H1 (cell line): ENCODE measurements at regions not wholly inside any gene's neighbourhood (a gene's known extent, or its start where the extent isn't known, plus 50 kb on each side); places are given as distances from the start of the nearest gene placed in this dataset.

Experiments
- CTCF ChIA-PET: fragments of 300-600 bp; sonication (Branson Sonifier 250); formaldehyde crosslinking; loops from one replicate; lab custom pipeline; 2021; ENCODE audit not compliant: partially characterized antibody; lab: Charles Lee
- POLR2A ChIA-PET: fragments of 300-600 bp; sonication (Branson Sonifier 250); formaldehyde crosslinking; loops from one replicate; lab custom pipeline; 2021; ENCODE audit warnings: inconsistent platforms; ENCODE audit not compliant: partially characterized antibody; lab: Charles Lee
- DNase-seq, 2 experiments: peaks; one replicate each; pipeline versions ENCODE4 v3.0.0 to v3.0.0-alpha.2; 2010 to 2022; ENCODE audit warnings: low spot score in 2 of 2, low read depth in 1 of 2, mixed read lengths in 1 of 2
- FAIRE-seq: peaks from 2 replicates; lab custom pipeline; 2011; peaks lifted over from hg19 to GRCh38; lab: Jason Lieb, UNC
- H2AFZ ChIP-seq: 2 replicates; pipeline ENCODE4 v1.8.1; 2012; ENCODE audit warnings: low read length, inconsistent platforms
- H2AK5ac ChIP-seq: 2 replicates; pipeline ENCODE4 v1.6.1; 2013; ENCODE audit warnings: low read depth, low read length
- H2BK120ac ChIP-seq: replicated peaks from 2 replicates; pipeline ENCODE3; 2013; ENCODE audit warnings: low read depth, low read length, inconsistent platforms
- H2BK12ac ChIP-seq: 2 replicates; pipeline ENCODE4 v1.6.1; 2013; ENCODE audit warnings: low read depth, low read length
- H2BK15ac ChIP-seq: 2 replicates; pipeline ENCODE4 v1.6.1; 2013; ENCODE audit warnings: low read length
- H2BK20ac ChIP-seq: 2 replicates; pipeline ENCODE4 v1.6.1; 2013; ENCODE audit warnings: low read length
- H2BK5ac ChIP-seq: 2 replicates; pipeline ENCODE4 v1.6.1; 2013; ENCODE audit warnings: low read depth, low read length
- H3K14ac ChIP-seq: 2 replicates; pipeline ENCODE4 v1.6.1; 2013; ENCODE audit warnings: inconsistent platforms; ENCODE audit not compliant: insufficient read length
- H3K18ac ChIP-seq: 2 replicates; pipeline ENCODE4 v1.6.1; 2013; ENCODE audit warnings: low read length; ENCODE audit errors: extremely low read depth
- H3K23ac ChIP-seq: 2 replicates; pipeline ENCODE4 v1.6.1; 2013; ENCODE audit warnings: inconsistent platforms; ENCODE audit not compliant: insufficient read length
- H3K23me2 ChIP-seq: 2 replicates; pipeline ENCODE4 v1.6.1; 2013; ENCODE audit warnings: low read depth, low read length
- H3K27ac ChIP-seq: 2 replicates; pipeline ENCODE4 v1.6.1; 2011; ENCODE audit warnings: low read depth, low read length, inconsistent platforms
- H3K27me3 ChIP-seq, 4 experiments: replicated peaks in 1 of 4; 1 replicate in 1 of 4; 2 replicates in 3 of 4; pipeline versions ENCODE4 v1.6.1 to v1.8.1; 2011 to 2013; ENCODE audit warnings: low read length in 3 of 4, mild to moderate bottlenecking in 3 of 4, inconsistent platforms in 2 of 4, mixed read lengths in 2 of 4, moderate library complexity in 1 of 4; ENCODE audit not compliant: control insufficient read depth in 3 of 4, insufficient read depth in 3 of 4; ENCODE audit errors: extremely low read depth in 1 of 4
- H3K36me3 ChIP-seq, 4 experiments: 2 replicates each; pipeline versions ENCODE4 v1.6.1 to v1.8.1; 2011 to 2013; ENCODE audit warnings: mild to moderate bottlenecking in 4 of 4, low read length in 3 of 4, moderate library complexity in 2 of 4, control low read depth in 1 of 4, inconsistent platforms in 1 of 4; ENCODE audit not compliant: insufficient read depth in 4 of 4, control insufficient read depth in 2 of 4
- H3K4ac ChIP-seq: replicated peaks from 2 replicates; pipeline ENCODE3; 2013; ENCODE audit warnings: low read length, low read depth, mixed read lengths, inconsistent platforms; ENCODE audit not compliant: insufficient read length
- H3K4me1 ChIP-seq, 4 experiments: replicated peaks in 1 of 4; 1 replicate in 1 of 4; 2 replicates in 3 of 4; pipeline versions ENCODE4 v1.6.1 to v1.8.1; 2011 to 2013; ENCODE audit warnings: low read length in 3 of 4, inconsistent platforms in 2 of 4, mixed read lengths in 1 of 4; ENCODE audit not compliant: insufficient read depth in 4 of 4, control insufficient read depth in 3 of 4
- H3K4me2 ChIP-seq, 2 experiments: 2 replicates each; pipeline versions ENCODE4 v1.6.1 to v1.8.1; 2011 to 2013; ENCODE audit warnings: low read depth in 2 of 2, low read length in 2 of 2, control low read depth in 1 of 2, inconsistent platforms in 1 of 2, mild to moderate bottlenecking in 1 of 2; ENCODE audit not compliant: insufficient read depth in 1 of 2
- H3K4me3 ChIP-seq, 4 experiments: fragments of 200-600, 300-600 bp in 1 of 4; sonication (generic), shearing (Covaris generic), sonication (Bioruptor Twin) in 1 of 4; 2 replicates each; pipeline versions ENCODE4 v1.5.1 to v1.8.1; 2011 to 2016; ENCODE audit warnings: low read length in 4 of 4, low read depth in 3 of 4, control low read depth in 2 of 4, inconsistent platforms in 2 of 4, mild to moderate bottlenecking in 2 of 4, mixed read lengths in 1 of 4, moderate library complexity in 1 of 4; ENCODE audit not compliant: insufficient read depth in 2 of 4; ENCODE audit errors: extremely low read depth in 1 of 4
- H3K56ac ChIP-seq: replicated peaks from 2 replicates; pipeline ENCODE3; 2013; ENCODE audit warnings: low read depth, mild to moderate bottlenecking, mixed read lengths, low read length, inconsistent platforms; ENCODE audit not compliant: insufficient read length
- H3K79me1 ChIP-seq: 2 replicates; pipeline ENCODE4 v1.6.1; 2013; ENCODE audit warnings: low read depth, low read length, control low read depth
- H3K79me2 ChIP-seq, 2 experiments: 2 replicates each; pipeline versions ENCODE4 v1.6.1 to v1.8.1; 2012 to 2013; ENCODE audit warnings: low read length in 2 of 2, mild to moderate bottlenecking in 2 of 2, inconsistent platforms in 1 of 2; ENCODE audit not compliant: insufficient read depth in 2 of 2, control insufficient read depth in 1 of 2
- H3K9ac ChIP-seq, 4 experiments: replicated peaks in 1 of 4; 1 replicate in 1 of 4; 2 replicates in 3 of 4; pipeline versions ENCODE4 v1.6.1 to v1.8.1; 2011 to 2013; ENCODE audit warnings: low read depth in 3 of 4, low read length in 3 of 4, control low read depth in 2 of 4, mild to moderate bottlenecking in 2 of 4, moderate library complexity in 2 of 4, inconsistent platforms in 1 of 4; ENCODE audit errors: extremely low read depth in 1 of 4
- H3K9me3 ChIP-seq, 2 experiments: 2 replicates each; pipeline versions ENCODE4 v1.6.1 to v1.8.1; 2012 to 2013; ENCODE audit warnings: mild to moderate bottlenecking in 2 of 2, moderate library complexity in 2 of 2, control low read depth in 1 of 2, inconsistent platforms in 1 of 2, low read depth in 1 of 2, low read length in 1 of 2, mixed read lengths in 1 of 2; ENCODE audit not compliant: insufficient read depth in 2 of 2
- H4K20me1 ChIP-seq, 2 experiments: replicated peaks in 1 of 2; 2 replicates each; pipeline versions ENCODE3 to v1.8.1; 2011 to 2013; ENCODE audit warnings: inconsistent platforms in 2 of 2, low read length in 2 of 2, mild to moderate bottlenecking in 1 of 2; ENCODE audit not compliant: insufficient read depth in 2 of 2, control insufficient read depth in 1 of 2
- H4K5ac ChIP-seq: 2 replicates; pipeline ENCODE4 v1.6.1; 2013; ENCODE audit warnings: low read length, low read depth, mixed read lengths, inconsistent platforms; ENCODE audit not compliant: insufficient read length
- H4K8ac ChIP-seq: 2 replicates; pipeline ENCODE4 v1.8.0; 2013; ENCODE audit warnings: mild to moderate bottlenecking, moderate library complexity, low read length, inconsistent platforms; ENCODE audit not compliant: insufficient read depth; ENCODE audit errors: extremely low read depth
- H4K91ac ChIP-seq: replicated peaks from 2 replicates; pipeline ENCODE3; 2013; ENCODE audit warnings: low read length, mixed read lengths, inconsistent platforms; ENCODE audit not compliant: insufficient read length
- ASH2L ChIP-seq: fragments of 200-600, 300-600 bp; sonication (generic); IDR thresholded peaks from one replicate; pipeline ENCODE4 v1.7.1; 2017; ENCODE audit warnings: low read length
- CTBP2 ChIP-seq: IDR thresholded peaks from 2 replicates; pipeline ENCODE4 v1.7.0; 2011; ENCODE audit warnings: borderline replicate concordance, mild to moderate bottlenecking, moderate library complexity, mixed read lengths, low read length; ENCODE audit not compliant: insufficient read depth, insufficient read length
- CTCF ChIP-seq, 3 experiments: IDR thresholded peaks; 1 replicate in 2 of 3; 2 replicates in 1 of 3; pipeline versions ENCODE4 v1.5.1 to v1.6.1; 2011; ENCODE audit warnings: low read length in 3 of 3, mild to moderate bottlenecking in 3 of 3, inconsistent platforms in 2 of 3, low read depth in 1 of 3, moderate library complexity in 1 of 3; ENCODE audit not compliant: insufficient read depth in 1 of 3; ENCODE audit errors: control extremely low read depth in 1 of 3
- EGR1 ChIP-seq: IDR thresholded peaks from 2 replicates; pipeline ENCODE4 v1.6.1; 2011; ENCODE audit warnings: low read depth, low read length, borderline replicate concordance
- HDAC2 ChIP-seq, 2 experiments: fragments of 300-600 bp in 1 of 2; sonication (generic) in 1 of 2; IDR thresholded peaks; 2 replicates each; pipeline ENCODE4 v1.6.1; 2011 to 2012; ENCODE audit warnings: low read depth in 2 of 2, low read length in 2 of 2, mild to moderate bottlenecking in 2 of 2, moderate library complexity in 2 of 2, borderline replicate concordance in 1 of 2, inconsistent platforms in 1 of 2
- JUN ChIP-seq: IDR thresholded peaks from 2 replicates; pipeline ENCODE4 v1.6.1; 2011; ENCODE audit warnings: low read depth, mild to moderate bottlenecking, improper control_type of control experiment, low read length
- KDM4A ChIP-seq: IDR thresholded peaks from one replicate; pipeline ENCODE4 v1.7.1; 2012; ENCODE audit warnings: low read depth, mild to moderate bottlenecking, moderate library complexity, low read length, inconsistent platforms; ENCODE audit not compliant: severe bottlenecking
- RNF2 ChIP-seq: fragments of 200-900, 300-1000 bp; sonication (generic); IDR thresholded peaks from 2 replicates; pipeline ENCODE4 v1.7.1; 2016; ENCODE audit warnings: borderline replicate concordance, low read depth, mild to moderate bottlenecking, antibody characterized with exemption, low read length; ENCODE audit not compliant: poor library complexity, severe bottlenecking; ENCODE audit errors: missing control alignments
- RXRA ChIP-seq: IDR thresholded peaks from 2 replicates; pipeline ENCODE4 v1.6.1; 2011; ENCODE audit warnings: low read depth, mild to moderate bottlenecking, low read length, moderate library complexity; ENCODE audit not compliant: insufficient read depth
- SP1 ChIP-seq: IDR thresholded peaks from 2 replicates; pipeline ENCODE4 v1.6.1; 2011; ENCODE audit warnings: low read depth, low read length
- WGBS, 2 experiments: shearing (Covaris generic) in 1 of 2; methylation state at CpG; one replicate each; pipeline versions ENCODE4 v1.1.6 to v1.1.7; 2013 to 2015; ENCODE audit warnings: low lambda C conversion rate in 2 of 2, mixed read lengths in 2 of 2, inconsistent platforms in 1 of 2, low coverage in 1 of 2, missing lambda C conversion rate in 1 of 2; ENCODE audit not compliant: insufficient replicate concordance in 2 of 2, insufficient coverage in 1 of 2, insufficient read length in 1 of 2; ENCODE audit errors: extremely low coverage in 1 of 2, missing lambda C conversion rate in 1 of 2; 5-methylcytosine and 5-hydroxymethylcytosine counted together

- H3K14ac ChIP-seq: no peak overlapping the region
- H3K23me2 ChIP-seq: no peaks in the 10 kb centered on the region
- H2BK20ac ChIP-seq: no peak overlapping the region
- H3K18ac ChIP-seq: no peak overlapping the region
- FAIRE-seq (no peak), DNase-seq (no peak)
- H3K4ac ChIP-seq: no peak overlapping the region
- 87% methylated on average over 6 of the region's 6 CpGs; no CpG with 5 or more reads in 1 of the 2 experiments for WGBS, 2 experiments
- H4K5ac ChIP-seq: no peak overlapping the region
- H3K27me3 ChIP-seq: no peaks in the 10 kb centered on the region
- H4K91ac ChIP-seq: no peak overlapping the region
- no peak overlapping the region for H2AFZ ChIP-seq
- H2BK15ac ChIP-seq: no peak overlapping the region
- H3K4me3 ChIP-seq: no peak overlapping the region
- ChIA-PET CTCF (interaction anchor here (1.1 kb wide), 1 partner anchor 32 kb away, joined by 4 read pairs; no protein-coding TSS in a partner anchor), POLR2A (no interaction called here)
- H2BK5ac ChIP-seq: no peak overlapping the region
- no peak overlapping the region for H2BK12ac ChIP-seq
- H3K4me1 ChIP-seq: no peaks in the 10 kb centered on the region
- no peak overlapping the region for H3K23ac ChIP-seq
- H3K79me1 ChIP-seq: no peaks in the 10 kb centered on the region
- H3K27ac ChIP-seq: no peak overlapping the region
- no peaks in the 10 kb centered on the region for H3K9me3 ChIP-seq
- H4K8ac ChIP-seq: no peak overlapping the region
- H3K36me3 ChIP-seq: no peaks in the 10 kb centered on the region
- H4K20me1 ChIP-seq: no peaks in the 10 kb centered on the region
- H3K79me2 ChIP-seq: no peaks in the 10 kb centered on the region
- H2BK120ac ChIP-seq: no peak overlapping the region
- H3K4me2 ChIP-seq: no peak overlapping the region
- H2AK5ac ChIP-seq: no peak overlapping the region
- no peak overlapping the region for H3K56ac ChIP-seq
- H3K9ac ChIP-seq: no peak overlapping the region
- TF ChIP-seq KDM4A (no peak), SP1 (no peak), CTBP2 (no peak), CTCF (IDR thresholded peaks at IDR 0.05; ENCODE audit: control extremely low read depth in 1 of 3, insufficient read depth in 1 of 3, low read depth in 1 of 3, low read length in 3 of 3) (no peak), EGR1 (no peak), JUN (no peak), HDAC2 (IDR thresholded peaks at IDR 0.05; ENCODE audit: borderline replicate concordance in 1 of 2, low read depth in 2 of 2, low read length in 2 of 2) (no peak), ASH2L (no peak), RNF2 (no peak), RXRA (no peak)
Measured at GRCh38 chr4:53889326-53890055, 174.9 kb downstream of the CHIC2 start.
